Stimulated activated CD4-positive, alpha-beta T cell treated with anti-CD3 and anti-CD28 coated beads, Interleukin-2, amount 100 ng/mL, for 24 hours (primary cell): ENCODE measurements at regions not wholly inside any gene's neighbourhood (a gene's known extent, or its start where the extent isn't known, plus 50 kb on each side); places are given as distances from the start of the nearest gene placed in this dataset.
"Not testable (repeated sequence)": the region's sequence is repeated elsewhere in the genome, so short reads cannot be mapped to it uniquely, and the experiment has no call there.

Experiments used
- DNase-seq, 2 donors: peaks; one replicate each; pipeline ENCODE4 v3.0.0-alpha.2; 2020

DNA sequence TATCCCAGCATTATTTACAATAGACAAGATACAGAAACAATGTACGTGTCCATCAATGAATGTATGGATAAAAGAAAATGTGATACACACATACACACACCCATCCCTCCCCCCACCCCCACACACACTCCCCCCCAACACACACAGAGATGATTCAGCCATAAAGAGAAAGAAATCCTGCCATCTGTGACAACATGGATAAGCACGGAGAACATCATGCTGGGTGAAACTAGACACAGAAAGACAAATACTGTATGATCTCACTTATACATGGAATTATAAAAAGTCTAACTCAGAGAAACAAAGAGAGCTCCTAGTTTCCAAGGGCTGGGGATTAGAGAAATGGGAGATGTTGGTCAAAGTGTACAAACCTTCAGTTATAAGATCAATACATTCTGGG, 104.8 kb upstream of the LY86 start:
- DNase-seq, result no peak

DNA sequence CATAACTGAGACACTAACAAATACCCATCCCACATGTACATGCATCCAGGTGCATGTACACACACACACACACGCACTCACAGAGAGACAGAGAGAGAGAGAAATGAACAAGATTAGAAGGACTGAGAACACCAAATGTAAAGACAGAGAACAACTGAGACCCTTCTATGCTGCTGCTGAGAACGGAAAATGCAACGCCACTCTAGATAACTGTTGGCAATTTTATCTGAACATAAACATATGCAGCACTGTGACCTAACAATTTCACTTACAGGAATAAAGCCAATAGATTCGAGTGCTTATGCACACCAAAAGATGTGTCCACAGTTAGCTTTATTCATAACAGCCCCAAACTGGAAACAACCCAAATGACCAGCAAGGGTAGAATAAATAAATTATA, 103.8 kb upstream of the LY86 start:
- DNase-seq, result no peak

DNA sequence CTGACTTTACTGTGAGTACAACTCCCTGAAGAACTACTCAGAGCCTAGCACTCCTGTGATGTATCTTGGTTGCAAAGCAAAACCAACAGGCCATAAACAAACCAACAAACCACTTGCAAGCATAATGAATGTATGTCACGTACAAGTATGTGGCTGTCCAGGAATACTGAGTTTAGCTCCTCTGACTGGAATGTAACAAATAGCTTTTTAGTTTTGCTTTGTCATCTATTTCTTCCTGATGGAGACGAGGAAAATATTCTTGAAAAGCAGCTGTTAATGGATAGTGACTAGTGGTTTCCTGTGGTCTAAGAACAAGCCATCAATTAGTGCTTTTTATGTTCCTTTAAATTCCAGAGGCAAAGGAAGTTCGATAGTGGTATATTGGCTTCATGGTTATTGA, 101.9 kb upstream of the LY86 start:
- no peak for DNase-seq

DNA sequence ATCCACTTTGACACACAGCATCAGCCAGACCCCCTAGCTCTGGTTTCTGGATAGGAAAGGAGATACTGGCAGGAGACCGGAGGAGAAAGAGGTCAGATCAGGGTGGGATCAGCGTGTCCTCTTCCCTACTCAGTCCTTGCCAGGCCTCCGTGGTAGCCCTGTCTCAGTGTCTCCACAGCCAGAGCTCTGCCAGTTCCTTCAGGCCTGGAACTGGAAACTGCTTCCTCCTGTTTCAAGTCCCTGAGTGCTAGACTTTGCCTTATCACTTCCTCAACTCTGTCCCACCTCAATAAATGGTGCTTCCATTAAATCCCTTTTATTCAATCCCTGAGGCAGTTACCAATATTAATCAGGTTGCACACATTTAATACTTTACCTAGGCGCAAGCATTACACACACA, 96.8 kb upstream of the LY86 start:
- no peak for DNase-seq

DNA sequence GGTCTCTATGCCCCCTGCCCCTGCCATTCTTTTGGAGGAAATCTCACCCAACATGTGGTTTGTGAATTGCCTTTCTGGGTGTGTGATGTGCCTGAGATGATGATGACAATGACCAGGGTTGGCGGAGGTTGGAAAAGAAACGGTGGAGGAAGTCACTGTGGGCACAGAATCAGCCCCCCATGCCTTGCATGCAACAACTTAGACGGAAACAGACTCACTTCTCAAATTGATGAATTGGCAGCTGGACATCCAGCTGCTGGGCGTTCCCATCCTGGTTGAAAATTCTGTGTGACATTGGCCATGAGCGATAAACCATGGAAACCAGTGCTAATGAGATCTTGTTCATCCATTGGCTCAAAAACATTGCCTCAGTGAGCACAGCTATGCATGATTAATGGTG, 95.8 kb upstream of the LY86 start:
- no peak for DNase-seq

DNA sequence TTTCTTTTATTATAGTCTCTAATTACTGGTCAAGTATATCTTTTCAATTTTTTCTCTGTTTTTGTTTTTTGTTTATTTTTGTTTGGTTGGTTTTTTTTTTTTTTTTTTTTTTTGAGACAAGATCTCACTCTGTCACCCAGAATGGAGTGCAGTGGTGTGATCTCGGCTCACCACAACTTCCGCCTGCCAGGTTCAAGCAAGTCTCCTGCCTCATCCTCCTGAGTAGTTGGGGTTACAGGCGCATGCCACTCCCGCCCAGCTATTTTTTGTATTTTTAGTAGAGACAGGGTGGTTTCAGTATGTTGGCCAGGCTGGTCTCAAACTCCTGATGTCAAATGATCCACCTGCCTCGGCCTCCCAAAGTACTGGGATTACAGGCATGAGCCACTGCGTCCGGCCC, 94.4 kb upstream of the LY86 start:
- DNase-seq, result not testable (repeated sequence)

DNA sequence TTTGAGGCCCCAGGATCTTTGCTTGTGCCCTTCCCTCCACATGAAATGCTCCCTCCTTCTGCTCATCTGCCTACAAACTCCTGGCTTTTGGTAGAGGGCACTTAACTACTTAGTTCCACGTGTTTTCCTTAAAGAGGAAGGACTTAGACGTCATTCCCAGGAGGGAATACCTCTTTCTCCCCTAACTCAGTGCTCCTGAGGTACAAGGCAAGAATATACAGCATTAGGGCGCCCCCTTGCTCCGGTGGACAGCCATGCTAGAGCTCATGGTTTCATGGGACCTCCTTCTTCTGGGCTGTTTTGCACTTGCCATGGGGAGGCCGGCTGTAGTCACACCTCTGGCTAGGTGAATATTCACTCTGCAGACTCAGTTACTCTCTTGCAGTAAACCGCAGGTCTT, 93.8 kb upstream of the LY86 start:
- peak; percentile 20 to 54 for DNase-seq

DNA sequence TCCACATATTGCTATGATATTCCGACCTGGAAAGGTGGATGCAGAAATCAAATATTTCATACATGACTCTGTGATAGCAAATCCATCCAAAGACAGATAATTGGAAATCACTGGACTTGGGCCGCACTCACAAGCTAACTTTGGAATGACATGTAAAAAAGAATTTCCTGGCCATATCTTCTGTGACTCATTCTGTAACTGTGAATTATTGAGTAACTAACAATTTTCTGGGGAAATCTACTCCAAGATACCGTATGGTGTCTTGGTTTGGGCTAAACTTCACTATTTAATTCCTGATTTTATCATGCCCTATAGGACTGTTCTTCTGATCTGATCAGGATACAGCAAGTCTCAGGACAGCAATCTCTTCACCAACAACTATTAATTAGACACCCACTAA, 92.7 kb upstream of the LY86 start:
- no peak for DNase-seq

DNA sequence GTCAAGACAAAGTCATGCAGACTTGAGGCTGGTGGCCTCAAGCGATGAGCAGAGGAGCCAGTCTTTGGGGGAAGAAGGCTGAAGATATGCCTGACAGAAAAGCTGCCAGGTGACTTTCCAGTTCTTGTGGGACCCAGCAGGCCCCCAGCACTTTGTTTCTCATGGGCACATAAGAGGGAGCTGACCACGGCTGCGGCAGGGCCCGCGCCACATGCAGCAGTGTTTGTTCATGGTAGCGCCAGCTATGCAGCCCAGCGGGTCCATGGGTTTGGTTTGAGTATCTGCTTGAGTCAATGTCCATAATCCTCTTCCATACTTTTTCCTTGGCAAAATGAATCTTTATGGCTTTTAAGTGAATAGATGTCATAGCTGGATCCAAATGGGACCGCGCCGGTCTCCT, 91.0 kb upstream of the LY86 start:
- no peak for DNase-seq

DNA sequence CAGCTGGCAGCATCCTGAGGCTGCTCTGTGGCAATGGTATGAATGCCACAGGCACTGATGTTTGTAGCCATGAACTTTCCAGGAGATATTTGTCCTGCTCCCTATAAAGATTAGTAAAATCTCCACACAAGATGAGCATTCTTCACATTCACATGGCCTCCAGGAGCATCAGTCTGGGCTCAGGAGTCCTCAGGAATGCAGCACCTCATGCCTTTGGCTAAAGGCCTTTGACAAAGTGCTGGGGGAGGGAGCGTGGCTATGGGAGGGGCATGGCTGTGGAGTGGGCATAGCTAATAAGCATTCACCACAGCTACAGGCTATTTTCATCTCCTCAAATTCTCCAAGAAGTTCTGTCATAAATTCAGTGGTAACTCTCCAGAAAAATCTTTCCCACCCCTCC, 90.5 kb upstream of the LY86 start:
- DNase-seq, result no peak

DNA sequence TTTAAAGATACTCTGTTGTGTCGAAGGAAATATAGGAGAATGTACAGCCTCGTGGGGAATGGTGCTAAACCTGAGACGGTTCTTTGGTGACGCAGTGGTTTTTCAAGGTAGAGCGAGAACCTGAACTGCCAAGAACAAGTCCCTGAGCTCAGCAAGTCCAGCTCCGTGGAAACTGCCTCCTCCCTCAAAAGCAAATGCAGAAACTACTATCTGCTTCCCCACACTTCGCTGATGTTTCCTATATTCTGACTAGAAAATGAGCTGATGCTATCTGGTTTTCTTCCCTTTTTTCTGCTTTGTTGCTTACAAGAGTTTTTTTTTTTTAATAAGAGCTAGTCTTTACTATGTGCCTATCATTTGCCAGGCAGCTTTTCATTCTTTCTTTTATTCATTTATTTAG, 85.3 kb upstream of the LY86 start:
- DNase-seq, result no peak

DNA sequence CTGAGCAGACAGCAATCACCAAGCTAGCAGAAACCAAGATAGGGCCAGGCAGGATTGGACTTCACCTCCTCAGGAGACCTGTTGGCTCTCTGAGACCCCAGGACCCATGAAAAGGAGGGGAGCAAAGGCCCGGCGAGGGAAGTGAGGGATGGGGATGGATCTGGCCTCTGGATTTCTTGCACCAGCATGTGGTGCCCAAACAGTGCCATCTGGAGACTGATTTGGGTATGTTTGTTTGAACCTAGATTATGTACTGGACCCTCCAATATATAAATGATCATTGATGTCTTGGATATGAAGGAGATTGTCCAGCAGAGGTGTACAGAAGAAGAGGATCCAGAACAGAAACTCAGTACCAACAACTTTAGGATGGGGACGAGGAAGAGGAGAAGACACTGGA, 83.4 kb upstream of the LY86 start:
- DNase-seq, result no peak

DNA sequence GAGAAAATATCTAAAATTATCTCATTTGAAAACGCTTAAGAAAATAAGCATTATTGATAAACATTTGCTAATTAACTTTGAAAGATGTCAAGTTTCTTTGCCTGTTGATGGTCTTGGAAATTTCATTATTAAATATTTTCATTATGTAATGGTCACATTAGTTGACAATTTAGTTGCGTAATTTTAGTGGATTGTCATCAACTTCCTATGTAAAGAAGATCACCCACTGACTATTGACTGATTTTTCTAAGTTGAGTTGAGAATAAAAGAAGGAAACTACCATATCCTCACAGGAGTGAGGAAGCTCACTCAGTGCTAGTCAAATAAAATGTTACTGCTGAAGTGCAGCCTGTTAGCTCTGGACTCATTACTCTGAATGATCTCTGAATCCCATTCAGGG, 79.9 kb upstream of the LY86 start:
- no peak for DNase-seq

DNA sequence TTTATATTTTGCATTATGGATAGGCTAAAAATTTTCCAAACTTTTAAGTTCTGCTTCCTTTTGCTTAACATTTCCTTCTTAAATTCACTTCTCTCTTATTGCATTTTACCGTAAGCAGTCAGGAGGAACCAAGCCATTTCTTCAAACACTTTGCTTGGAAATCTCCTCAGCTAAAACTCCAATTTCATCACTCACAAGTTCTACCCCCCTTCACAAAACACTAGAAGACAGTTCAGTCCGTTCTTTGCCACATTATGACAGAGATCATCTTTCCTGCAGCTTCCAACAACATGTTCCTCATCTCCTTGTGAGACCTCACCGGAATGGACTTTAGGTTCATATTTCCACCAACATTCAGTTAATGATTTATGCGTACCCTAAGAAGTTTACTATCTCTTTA, 79.2 kb upstream of the LY86 start:
- no peak for DNase-seq

DNA sequence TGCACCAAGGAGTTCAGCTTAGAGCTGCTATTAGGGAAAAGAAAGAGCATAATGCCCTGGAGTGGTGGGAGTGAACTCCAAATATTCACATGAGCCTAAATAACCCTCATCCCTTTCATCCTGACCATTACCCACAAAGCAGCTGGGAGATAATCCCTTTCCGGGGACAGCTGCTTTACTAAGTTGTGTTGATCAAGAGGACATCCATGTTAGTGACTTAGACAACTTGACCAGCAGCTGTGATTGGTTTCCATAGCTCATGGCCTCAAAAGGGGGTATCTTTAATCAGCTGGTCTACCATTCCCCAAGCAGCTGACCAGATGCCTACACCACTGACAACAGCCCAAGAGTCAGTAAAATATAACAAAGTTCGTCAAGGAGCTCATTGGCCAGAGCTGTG, 75.8 kb upstream of the LY86 start:
- no peak for DNase-seq

DNA sequence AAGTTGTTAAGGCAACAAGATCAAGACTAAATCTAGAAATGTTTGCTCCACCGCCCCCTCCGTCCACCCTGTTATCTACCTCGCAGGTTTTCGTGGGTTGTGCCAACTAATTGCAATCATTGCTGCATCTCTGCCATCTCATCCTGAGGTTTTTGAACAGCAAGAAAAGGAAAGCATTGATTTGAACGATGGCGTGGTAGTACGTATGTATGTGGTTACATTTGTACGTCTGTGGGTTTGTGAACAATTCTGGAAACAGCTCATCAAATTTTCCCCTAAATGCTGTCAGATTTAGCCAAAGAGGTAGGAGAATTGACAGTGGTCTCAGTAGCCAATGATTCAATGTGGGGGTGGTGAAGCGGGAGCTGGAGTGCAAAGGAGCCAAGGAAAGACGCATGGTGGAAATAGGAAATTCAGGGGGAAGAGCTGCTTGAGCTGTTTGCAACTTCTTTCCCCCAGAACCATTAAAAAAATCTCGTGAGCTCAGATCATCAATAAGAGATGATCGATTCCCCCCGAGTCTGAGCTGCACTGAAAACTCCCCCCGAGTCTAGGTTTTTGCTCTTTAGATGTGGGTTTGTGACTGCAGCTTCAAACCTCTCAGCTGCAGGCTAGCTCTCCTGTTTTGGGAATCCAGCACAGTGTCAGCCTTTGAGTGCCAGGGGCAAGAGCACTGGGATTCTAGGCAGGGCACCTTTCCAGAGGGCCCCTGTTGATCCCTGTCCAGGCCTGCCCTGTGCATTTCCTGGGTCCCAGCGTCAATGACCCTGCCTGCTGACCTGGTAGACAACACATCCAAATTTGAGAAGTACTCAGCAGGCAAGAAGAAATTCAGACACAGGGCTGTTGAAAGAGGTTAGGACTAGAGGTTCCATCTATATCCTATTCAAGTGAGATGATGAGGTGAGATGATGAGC, 72.6 kb upstream of the LY86 start:
- DNase-seq, result peak; percentile 44 to 66

DNA sequence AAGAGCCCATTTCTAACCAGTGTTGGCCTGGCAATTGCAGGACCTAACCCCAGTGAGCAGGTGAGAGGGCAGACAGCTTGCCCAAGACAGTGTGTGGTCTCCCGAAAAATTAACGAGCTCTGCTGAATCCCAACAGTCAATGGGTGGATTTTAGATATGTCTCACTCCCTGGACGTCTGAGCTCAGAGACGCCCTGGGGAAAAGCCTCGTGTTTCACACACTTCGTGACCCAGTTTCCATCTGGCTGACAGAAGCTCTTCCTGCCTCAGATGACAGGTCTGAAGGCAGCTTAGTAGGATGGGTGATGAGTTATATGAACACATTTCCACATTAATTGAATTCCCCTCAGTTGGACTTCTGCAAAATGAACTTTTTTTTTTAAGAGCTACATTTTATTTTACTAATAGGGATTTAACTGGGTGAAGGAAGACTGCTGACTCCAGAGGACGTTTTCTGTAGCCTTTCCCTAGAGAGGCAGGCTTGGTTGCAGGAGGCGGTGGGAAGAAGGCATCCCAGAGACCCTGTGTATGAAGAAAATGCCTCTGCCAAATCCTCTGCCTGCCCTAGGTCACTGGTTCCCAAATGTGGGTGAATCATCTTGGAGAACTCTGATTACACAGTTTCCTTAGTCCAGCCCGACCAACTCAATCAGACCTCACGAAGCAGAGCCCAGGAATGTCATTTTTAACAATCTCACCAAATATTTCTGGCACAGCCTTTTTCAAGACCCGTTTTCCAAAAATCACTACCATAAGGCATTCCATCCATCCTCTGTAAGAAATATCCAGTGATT, 71.7 kb upstream of the LY86 start:
- no peak for DNase-seq

DNA sequence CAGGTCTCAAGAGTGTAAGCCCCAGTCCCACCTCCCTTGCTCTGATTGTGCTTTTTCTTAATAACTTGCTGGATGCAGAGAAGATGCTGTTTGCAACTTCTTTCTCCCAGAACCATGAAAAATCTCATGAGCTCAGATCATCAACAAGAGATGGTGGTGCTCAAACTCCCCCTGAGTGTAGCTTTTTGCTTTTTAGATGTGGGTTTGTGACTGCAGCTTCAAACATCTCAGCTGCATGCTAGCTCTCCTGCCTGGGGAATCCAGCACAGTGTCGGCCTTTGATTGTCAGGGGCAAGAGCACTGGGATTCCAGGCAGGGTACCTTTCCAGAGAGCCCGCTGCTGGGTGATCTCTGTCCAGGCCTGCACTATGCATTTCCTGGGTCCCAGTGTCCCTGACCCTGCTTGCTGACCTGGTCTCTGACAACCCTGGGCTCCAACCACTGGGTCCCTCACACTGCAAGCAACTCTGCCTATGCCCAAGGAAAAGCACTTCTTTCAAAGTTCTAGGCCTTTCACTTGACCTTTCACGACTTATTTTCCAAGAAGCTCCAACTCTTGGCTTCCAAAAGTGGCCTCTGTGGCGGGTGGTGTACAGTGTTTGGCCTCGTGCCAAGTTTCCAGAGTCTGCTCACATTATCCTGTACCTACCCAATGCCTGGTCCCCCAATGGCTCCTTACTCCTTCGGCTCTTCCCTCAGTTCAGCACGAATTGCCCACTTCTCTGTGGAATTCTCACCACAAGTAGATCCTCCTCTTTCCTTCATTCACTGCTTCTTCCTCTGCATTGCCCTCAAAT, 69.7 kb upstream of the LY86 start:
- DNase-seq, result no peak

DNA sequence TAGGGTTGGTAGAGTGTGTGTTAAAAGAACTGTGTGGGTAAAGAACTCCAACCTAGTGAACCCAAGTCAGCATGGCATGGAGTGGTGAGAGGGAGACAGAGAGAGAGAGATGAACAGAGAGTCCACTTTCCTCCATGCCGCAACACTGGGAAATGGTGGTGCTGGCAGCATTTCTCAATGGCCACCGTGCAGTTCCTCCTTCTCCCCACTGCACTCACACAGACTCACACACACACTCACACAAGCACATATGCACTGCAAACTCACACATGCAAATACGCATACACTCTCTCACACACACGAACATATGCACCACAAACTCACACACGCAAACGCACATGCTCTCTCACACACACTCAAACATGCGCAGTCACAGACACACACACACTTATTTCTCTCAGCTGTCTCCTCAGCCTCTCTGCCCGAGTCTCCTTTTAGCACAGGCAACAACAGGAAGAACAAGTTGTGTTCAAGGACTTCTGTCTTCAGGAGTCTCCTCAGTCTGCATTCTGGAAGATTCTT, 66.5 kb upstream of the LY86 start:
- DNase-seq, result no peak

DNA sequence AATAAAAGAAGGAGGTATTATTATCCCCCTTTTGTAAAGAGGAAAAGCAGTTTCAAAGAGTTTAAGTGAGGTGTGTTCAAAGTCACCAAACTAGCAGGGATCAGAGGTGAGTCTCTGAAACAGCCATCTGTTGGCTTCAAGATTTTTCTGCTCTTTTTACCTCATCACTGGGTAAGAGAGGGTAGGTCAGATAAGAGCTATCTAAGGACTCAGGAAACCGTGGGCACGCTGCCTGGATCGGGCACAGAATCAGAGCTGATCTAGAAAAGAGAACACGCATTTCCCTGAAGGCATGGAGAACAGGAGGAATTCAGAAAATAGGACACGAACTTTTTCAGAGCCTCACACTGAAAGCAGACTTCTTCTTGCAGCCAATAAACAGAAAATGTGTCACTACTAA, 65.8 kb upstream of the LY86 start:
- DNase-seq, result no peak

DNA sequence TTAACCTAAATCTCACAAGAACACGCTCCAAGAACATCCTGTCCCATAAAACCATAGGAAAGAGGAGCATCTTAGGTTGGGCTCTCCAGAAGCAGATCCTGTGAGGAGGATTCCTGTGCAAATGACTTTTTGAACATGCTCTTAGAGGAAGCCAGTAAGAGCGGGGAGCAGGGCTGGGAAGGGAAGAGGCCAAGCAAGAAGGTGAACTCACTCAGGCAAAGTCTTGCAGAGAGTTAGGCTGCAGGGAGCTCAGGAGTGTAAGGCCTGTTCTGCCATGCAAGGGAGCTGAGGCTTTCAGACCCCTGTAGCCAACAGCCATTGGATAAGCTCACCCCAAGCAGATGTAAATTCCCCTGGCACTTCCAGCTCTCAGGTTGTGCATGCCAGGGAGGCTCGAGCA, 63.6 kb upstream of the LY86 start:
- no peak for DNase-seq

DNA sequence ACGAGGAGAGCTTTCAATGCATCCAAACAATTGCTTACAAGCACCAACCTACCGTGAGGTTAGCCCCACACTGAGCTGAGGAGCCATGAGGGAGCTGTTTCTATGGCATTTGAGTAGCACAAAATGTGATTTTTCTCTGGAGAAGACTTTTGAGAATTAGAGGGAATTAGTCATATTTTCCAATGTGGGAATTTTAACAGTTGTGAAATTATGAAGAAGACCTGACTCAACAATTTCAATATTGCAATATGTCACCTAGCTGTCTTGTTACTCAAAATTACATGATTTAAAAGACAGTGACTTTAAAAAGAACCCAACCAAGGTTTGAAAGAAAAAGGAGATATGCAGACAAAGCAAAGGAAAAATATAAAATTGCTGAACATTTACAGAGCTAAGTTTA, 62.6 kb upstream of the LY86 start:
- no peak for DNase-seq

DNA sequence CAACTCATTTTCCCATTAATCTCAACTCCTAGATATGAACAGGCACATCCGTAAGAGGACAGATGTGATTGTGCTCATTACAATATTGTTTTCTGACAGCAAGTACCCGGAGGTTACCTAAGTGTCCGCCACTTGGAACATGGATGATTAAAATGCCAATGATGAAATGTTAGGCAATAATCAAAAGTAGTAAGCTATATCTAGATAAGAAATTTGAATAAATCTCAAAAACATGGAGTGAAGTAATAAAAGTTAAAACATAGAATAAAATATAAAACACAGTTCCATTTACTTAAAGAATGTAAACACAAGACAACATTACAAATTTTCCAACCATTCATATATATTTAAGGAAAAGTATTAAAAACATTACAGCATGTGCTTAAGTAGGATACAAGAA, 59.2 kb upstream of the LY86 start:
- DNase-seq, result no peak
